Hepatocyte (in vitro differentiated cells): ENCODE measurements at regions not wholly inside any gene's neighbourhood (a gene's known extent, or its start where the extent isn't known, plus 50 kb on each side); places are given as distances from the start of the nearest gene placed in this dataset.

Experiments used
- DNase-seq: peaks from one replicate; pipeline ENCODE4 v3.0.0-alpha.2; 2016; ENCODE audit warnings: low spot score
- H2AFZ ChIP-seq: fragments of 200-600 bp; sonication (generic); 2 replicates; pipeline ENCODE4 v1.6.0; 2016; ENCODE audit warnings: antibody characterized with exemption, mild to moderate bottlenecking
- H3K27ac ChIP-seq: fragments of 200-600 bp; sonication (generic); 2 replicates; pipeline ENCODE4 v1.5.1; 2016; ENCODE audit warnings: mild to moderate bottlenecking
- H3K27me3 ChIP-seq: fragments of 200-600 bp; sonication (generic); 2 replicates; pipeline ENCODE4 v1.6.1; 2016
- H3K36me3 ChIP-seq: fragments of 200-600 bp; sonication (generic); replicated peaks from 2 replicates; pipeline ENCODE4 v1.5.1; 2016; ENCODE audit warnings: low read depth; ENCODE audit not compliant: insufficient read depth
- H3K4me1 ChIP-seq: fragments of 200-600 bp; sonication (generic); 2 replicates; pipeline ENCODE4 v1.5.1; 2016; ENCODE audit warnings: mild to moderate bottlenecking, moderate library complexity; ENCODE audit not compliant: insufficient read depth
- H3K4me2 ChIP-seq: fragments of 200-600 bp; sonication (generic); 2 replicates; pipeline ENCODE4 v1.6.0; 2016
- H3K4me3 ChIP-seq: fragments of 200-600 bp; sonication (generic); 2 replicates; pipeline ENCODE4 v1.5.1; 2016; ENCODE audit warnings: mild to moderate bottlenecking
- H3K79me2 ChIP-seq: fragments of 200-600 bp; sonication (generic); 2 replicates; pipeline ENCODE4 v1.6.0; 2017; ENCODE audit warnings: mild to moderate bottlenecking
- H3K9me2 ChIP-seq: fragments of 200-600 bp; sonication (generic); replicated peaks from 2 replicates; pipeline ENCODE4 v1.6.0; 2017; ENCODE audit warnings: mild to moderate bottlenecking; ENCODE audit not compliant: insufficient read depth
- H3K9me3 ChIP-seq: fragments of 200-600 bp; sonication (generic); 2 replicates; pipeline ENCODE4 v1.5.1; 2016; ENCODE audit warnings: low read depth, mild to moderate bottlenecking
- H4K20me1 ChIP-seq: fragments of 200-600 bp; sonication (generic); 2 replicates; pipeline ENCODE4 v1.6.0; 2016; ENCODE audit warnings: mild to moderate bottlenecking; ENCODE audit not compliant: insufficient read depth, poor library complexity, severe bottlenecking
- CTCF ChIP-seq: fragments of 200-600 bp; sonication (generic); IDR thresholded peaks from 2 replicates; pipeline ENCODE4 v1.5.1; 2016; ENCODE audit warnings: antibody characterized with exemption, mild to moderate bottlenecking; ENCODE audit not compliant: poor library complexity
- EZH2 ChIP-seq: fragments of 200-600 bp; sonication (generic); IDR thresholded peaks from 2 replicates; pipeline ENCODE4 v1.6.1; 2016; ENCODE audit warnings: antibody characterized with exemption, mild to moderate bottlenecking, borderline replicate concordance
- EZH2phosphoT487 ChIP-seq: fragments of 200-600 bp; sonication (generic); IDR thresholded peaks from one replicate; pipeline ENCODE4 v1.6.1; 2018; ENCODE audit warnings: antibody characterized with exemption, mild to moderate bottlenecking, low read depth, moderate library complexity; ENCODE audit not compliant: unreplicated experiment, severe bottlenecking
- WGBS: methylation state at CpG from one replicate; pipeline ENCODE4 v1.1.6; 2016; ENCODE audit warnings: low lambda C conversion rate; ENCODE audit errors: missing lambda C conversion rate; 5-methylcytosine and 5-hydroxymethylcytosine counted together

GRCh38 chr7:86339051-86339450 lies 304.7 kb upstream of the GRM3 start:
- Histone ChIP-seq H3K4me2 (no peak overlapping the region), H2AFZ (no peak overlapping the region)

DNA sequence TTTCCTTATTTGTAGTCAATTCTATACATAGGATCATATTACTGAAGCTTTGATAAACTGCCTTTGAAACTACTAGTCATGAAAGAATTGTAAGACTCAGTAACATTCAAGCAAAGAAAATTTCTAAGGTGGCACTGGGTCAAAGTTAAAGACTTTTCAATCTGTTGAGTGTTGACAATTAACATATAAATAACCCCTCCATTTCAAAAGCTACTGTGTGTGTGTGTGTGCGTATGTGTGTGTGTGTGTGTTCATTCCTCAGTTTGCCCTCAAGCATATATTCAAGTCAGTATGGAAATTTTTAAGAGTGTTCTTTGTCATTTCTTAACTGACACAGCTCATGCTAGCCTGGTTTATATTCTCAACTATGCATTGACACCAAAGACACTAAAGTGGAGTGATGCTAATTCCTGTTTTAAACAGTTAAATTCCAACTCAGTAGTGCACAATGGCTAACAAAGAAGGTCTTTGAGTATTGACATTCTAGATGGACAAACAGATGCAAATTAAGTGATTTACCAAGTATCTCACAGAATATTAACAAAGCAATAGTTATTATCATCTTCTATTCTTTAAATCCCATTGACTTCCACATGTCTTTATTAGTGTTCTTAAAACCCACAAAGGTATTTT lies 314.8 kb upstream of the GRM3 start:
- 0% methylated on average over 1 of the region's 1 CpG for WGBS
- Histone ChIP-seq H3K4me2 (no peak overlapping the region), H3K4me3 (no peak overlapping the region), H3K36me3 (no peaks in the 10 kb centered on the region), H3K4me1 (no peaks in the 10 kb centered on the region), H2AFZ (no peak overlapping the region), H3K9me3 (no peaks in the 10 kb centered on the region), H3K27ac (no peak overlapping the region), H3K27me3 (no peaks in the 10 kb centered on the region), H4K20me1 (no peaks in the 10 kb centered on the region), H3K79me2 (no peaks in the 10 kb centered on the region), H3K9me2 (no peaks in the 10 kb centered on the region)
- DNase-seq: no peak
- TF ChIP-seq EZH2phosphoT487 (no peak), CTCF (no peak), EZH2 (no peak)

More at GRCh38 chr7:86339051-86339450, 304.7 kb upstream of the GRM3 start:
- no peaks in the 10 kb centered on the region for H3K36me3 ChIP-seq
- H3K27ac ChIP-seq: no peak overlapping the region
- H3K4me1 ChIP-seq: no peaks in the 10 kb centered on the region
- WGBS: 75% methylated on average over 3 of the region's 3 CpGs
- H3K79me2 ChIP-seq: no peaks in the 10 kb centered on the region
- no peak overlapping the region for H3K4me3 ChIP-seq
- DNase-seq: no peak
- no peaks in the 10 kb centered on the region for H3K9me2 ChIP-seq
- TF ChIP-seq EZH2phosphoT487: no peak
- TF ChIP-seq EZH2: no peak
- TF ChIP-seq CTCF: no peak
- H3K9me3 ChIP-seq: no peaks in the 10 kb centered on the region
- H3K27me3 ChIP-seq: no peaks in the 10 kb centered on the region
- H4K20me1 ChIP-seq: no peaks in the 10 kb centered on the region

DNA sequence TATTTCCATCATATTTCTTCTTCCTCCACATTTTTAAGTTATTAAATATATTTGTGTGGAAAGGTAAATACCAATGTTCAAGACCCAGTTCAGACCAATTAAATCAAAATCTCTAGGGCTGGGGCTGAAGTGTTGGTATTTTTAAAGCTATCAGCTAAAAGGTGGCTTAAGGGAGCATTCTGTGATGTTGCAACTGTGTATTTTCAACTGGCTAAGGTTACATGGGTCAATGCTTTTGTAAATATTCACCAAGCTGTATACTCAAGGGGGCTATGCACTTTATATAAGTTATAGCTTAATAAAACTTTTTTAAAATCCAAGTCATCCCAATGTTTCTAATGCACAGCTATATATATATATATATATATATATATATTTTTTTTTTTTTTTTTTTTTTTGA lies 316.9 kb upstream of the GRM3 start:
- H3K27me3 ChIP-seq: no peaks in the 10 kb centered on the region
- no peaks in the 10 kb centered on the region for H4K20me1 ChIP-seq
- H3K27ac ChIP-seq: no peak overlapping the region
- no peaks in the 10 kb centered on the region for H3K79me2 ChIP-seq
- H3K4me1 ChIP-seq: no peaks in the 10 kb centered on the region
- no peak overlapping the region for H2AFZ ChIP-seq
- no peaks in the 10 kb centered on the region for H3K9me3 ChIP-seq
- H3K4me2 ChIP-seq: no peak overlapping the region
- TF ChIP-seq CTCF (no peak), EZH2 (no peak)
- H3K4me3 ChIP-seq: no peak overlapping the region
- DNase-seq: no peak
- H3K36me3 ChIP-seq: no peaks in the 10 kb centered on the region
- H3K9me2 ChIP-seq: no peaks in the 10 kb centered on the region

DNA sequence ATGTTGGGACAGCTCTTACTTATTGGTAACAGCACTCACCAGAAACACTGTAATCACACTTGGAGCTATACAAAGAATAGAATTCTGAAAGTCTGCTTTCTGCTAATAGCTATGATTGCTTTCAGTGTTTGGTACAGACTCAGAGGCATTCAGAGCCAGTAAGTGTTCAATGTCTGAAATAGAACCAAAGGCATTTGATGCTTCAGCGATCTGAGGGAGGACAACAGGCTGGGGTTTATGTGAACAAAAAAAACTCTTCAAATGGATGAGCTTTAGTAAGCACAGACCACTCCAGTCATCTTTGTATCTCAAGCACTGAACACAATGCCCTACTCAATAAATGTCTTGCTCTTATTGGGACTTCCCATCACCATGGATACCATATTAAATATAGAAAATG lies 322.8 kb upstream of the GRM3 start:
- H3K4me1 ChIP-seq: no peaks in the 10 kb centered on the region
- H3K27me3 ChIP-seq: no peaks in the 10 kb centered on the region
- TF ChIP-seq EZH2phosphoT487: no peak
- no peak for TF ChIP-seq EZH2
- TF ChIP-seq CTCF: no peak
- no peaks in the 10 kb centered on the region for H4K20me1 ChIP-seq
- no peak overlapping the region for H3K4me2 ChIP-seq
- no peaks in the 10 kb centered on the region for H3K79me2 ChIP-seq
- no peaks in the 10 kb centered on the region for H3K9me3 ChIP-seq
- no peak overlapping the region for H2AFZ ChIP-seq
- H3K27ac ChIP-seq: no peak overlapping the region
- H3K36me3 ChIP-seq: no peaks in the 10 kb centered on the region
- WGBS: 87% methylated on average over 1 of the region's 1 CpG
- H3K4me3 ChIP-seq: no peak overlapping the region
- no peak for DNase-seq
- H3K9me2 ChIP-seq: no peaks in the 10 kb centered on the region
